Mucosa of descending colon (tissue), 3 donors: ENCODE measurements at regions not wholly inside any gene's neighbourhood (a gene's known extent, or its start where the extent isn't known, plus 50 kb on each side); places are given as distances from the start of the nearest gene placed in this dataset.

Experiments
- ATAC-seq: fragments of 200-7000 bp; cut with Tn5 transposase; one replicate; pipeline ENCODE4 v1.9.1; 2020; ENCODE audit warnings: mild to moderate bottlenecking, moderate library complexity
- DNase-seq, 3 donors: peaks; one replicate each; pipeline ENCODE4 v3.0.0-alpha.2; 2020
- H3K36me3 ChIP-seq: fragments of 200-600 bp; one replicate; pipeline ENCODE4 v1.8.0; 2021; ENCODE audit warnings: low read depth, mild to moderate bottlenecking
- H3K4me1 ChIP-seq: fragments of 200-600 bp; one replicate; pipeline ENCODE4 v1.8.0; 2021; ENCODE audit warnings: low read depth, mild to moderate bottlenecking
- H3K4me3 ChIP-seq: fragments of 200-600 bp; one replicate; pipeline ENCODE4 v1.8.0; 2021; ENCODE audit warnings: mild to moderate bottlenecking
- H3K9me3 ChIP-seq: fragments of 200-600 bp; one replicate; pipeline ENCODE4 v1.8.0; 2021; ENCODE audit warnings: mild to moderate bottlenecking
- intact Hi-C, 2 donors: fragments of 100-400 bp; cut with DNase I in 1 of 2; cut with micrococcal nuclease in 1 of 2; formaldehyde crosslinking; loops; one replicate each; pipeline versions ENCODE4 v1.11.0 to v1.11.1; 2022; cut with DNase I, micrococcal nuclease
- TF ChIP-seq, protein P1 (sequence below): fragments of 200-600 bp; IDR thresholded peaks from one replicate; pipeline ENCODE4 v1.8.0; 2022; ENCODE audit warnings: antibody characterized with exemption, mild to moderate bottlenecking
- donor health status: DM: no; HTN: no; CAD: no; lungs with moderate emphysema.
- donor health status: DM: no; HTN: no; CAD: no.
- donor health status: DM: no; HTN: yes; CAD: no.

DNA sequence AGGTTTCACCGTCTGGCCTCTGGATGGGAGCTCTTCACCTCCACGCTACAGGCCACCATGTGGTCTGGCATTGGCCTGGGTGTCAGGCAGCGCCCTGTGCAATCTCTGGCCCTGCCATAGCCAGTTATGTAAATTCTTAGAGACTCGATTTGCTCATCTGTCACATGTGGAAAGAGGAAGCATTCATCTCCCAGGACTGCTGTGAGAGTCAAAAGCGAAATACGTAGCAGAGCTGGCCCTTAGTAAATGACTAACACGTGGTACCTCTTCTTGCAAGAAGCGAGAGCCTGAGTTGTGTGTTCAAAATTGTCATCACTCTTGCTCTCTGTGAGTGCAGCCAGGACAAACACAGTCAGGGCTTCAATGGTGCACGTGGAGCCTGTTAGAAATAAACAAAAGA, 159.0 kb upstream of the BACE2 start:
- TF ChIP-seq, protein P1, sequence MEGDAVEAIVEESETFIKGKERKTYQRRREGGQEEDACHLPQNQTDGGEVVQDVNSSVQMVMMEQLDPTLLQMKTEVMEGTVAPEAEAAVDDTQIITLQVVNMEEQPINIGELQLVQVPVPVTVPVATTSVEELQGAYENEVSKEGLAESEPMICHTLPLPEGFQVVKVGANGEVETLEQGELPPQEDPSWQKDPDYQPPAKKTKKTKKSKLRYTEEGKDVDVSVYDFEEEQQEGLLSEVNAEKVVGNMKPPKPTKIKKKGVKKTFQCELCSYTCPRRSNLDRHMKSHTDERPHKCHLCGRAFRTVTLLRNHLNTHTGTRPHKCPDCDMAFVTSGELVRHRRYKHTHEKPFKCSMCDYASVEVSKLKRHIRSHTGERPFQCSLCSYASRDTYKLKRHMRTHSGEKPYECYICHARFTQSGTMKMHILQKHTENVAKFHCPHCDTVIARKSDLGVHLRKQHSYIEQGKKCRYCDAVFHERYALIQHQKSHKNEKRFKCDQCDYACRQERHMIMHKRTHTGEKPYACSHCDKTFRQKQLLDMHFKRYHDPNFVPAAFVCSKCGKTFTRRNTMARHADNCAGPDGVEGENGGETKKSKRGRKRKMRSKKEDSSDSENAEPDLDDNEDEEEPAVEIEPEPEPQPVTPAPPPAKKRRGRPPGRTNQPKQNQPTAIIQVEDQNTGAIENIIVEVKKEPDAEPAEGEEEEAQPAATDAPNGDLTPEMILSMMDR, result no peak
- Histone ChIP-seq H3K9me3 (no peaks in the 10 kb centered on the region), H3K4me1 (no peaks in the 10 kb centered on the region), H3K36me3 (no peaks in the 10 kb centered on the region), H3K4me3 (no peak overlapping the region)
- intact Hi-C loops, result no loop called here
- ATAC-seq (no peak), DNase-seq (no peak)

DNA sequence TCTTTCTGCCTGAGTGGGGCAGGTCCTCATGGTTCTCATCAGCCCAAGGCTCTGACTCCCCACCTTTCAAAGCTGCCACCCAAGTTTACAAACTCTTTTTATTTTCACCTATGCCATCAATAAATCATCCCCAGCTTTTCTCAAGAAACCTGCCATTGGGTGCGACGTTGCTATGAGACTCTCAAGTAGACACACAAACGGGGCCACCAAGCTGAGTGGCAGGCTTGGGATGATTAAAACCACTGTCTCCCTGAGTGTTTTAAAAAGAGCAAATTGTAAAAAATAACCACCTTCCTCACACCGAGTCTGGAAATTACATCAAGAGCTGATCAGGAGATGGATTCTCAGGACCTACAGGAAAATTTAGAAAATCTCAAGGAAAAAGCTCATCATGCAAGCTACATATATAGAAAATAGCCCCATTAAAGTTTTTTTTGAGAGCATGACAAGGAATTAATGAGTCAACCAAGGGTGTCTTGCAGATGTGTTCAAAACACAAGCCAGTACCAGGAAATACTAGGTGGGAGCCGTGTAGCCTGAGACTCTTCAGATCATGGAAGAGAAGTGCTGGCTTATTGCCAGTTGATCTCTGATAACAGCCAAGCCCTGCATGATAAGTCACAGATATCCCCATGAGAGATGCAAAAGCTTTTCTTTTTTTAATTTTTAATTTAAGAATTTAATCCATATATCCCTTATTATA, 158.4 kb upstream of the BACE2 start:
- Histone ChIP-seq H3K4me3 (no peak overlapping the region), H3K4me1 (no peaks in the 10 kb centered on the region), H3K9me3 (no peaks in the 10 kb centered on the region), H3K36me3 (no peaks in the 10 kb centered on the region)
- intact Hi-C loops, result no loop called here
- ATAC-seq (no peak), DNase-seq (no peak)
- TF ChIP-seq, protein P1, result no peak

DNA sequence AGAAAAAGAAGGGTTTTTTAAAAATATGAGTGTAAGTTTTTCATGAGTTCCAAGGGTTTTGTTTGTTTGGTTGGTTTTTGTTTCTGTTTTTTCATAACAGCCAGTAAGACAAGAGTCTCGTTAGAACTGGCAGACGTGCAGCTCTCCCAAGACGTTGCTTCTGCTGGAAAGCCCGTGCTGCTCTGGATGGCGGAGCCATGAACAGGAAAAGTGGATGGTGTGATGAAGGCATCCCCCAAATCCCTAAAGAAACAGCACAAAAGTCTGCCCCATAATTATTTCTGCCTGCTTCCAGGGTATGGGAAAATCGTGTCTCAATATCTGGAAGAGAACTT, 157.9 kb upstream of the BACE2 start:
- TF ChIP-seq, protein P1, result no peak
- ATAC-seq (no peak), DNase-seq (no peak)
- intact Hi-C loops, result no loop called here
- Histone ChIP-seq H3K9me3 (no peaks in the 10 kb centered on the region), H3K4me1 (no peaks in the 10 kb centered on the region), H3K36me3 (no peaks in the 10 kb centered on the region), H3K4me3 (no peak overlapping the region)

DNA sequence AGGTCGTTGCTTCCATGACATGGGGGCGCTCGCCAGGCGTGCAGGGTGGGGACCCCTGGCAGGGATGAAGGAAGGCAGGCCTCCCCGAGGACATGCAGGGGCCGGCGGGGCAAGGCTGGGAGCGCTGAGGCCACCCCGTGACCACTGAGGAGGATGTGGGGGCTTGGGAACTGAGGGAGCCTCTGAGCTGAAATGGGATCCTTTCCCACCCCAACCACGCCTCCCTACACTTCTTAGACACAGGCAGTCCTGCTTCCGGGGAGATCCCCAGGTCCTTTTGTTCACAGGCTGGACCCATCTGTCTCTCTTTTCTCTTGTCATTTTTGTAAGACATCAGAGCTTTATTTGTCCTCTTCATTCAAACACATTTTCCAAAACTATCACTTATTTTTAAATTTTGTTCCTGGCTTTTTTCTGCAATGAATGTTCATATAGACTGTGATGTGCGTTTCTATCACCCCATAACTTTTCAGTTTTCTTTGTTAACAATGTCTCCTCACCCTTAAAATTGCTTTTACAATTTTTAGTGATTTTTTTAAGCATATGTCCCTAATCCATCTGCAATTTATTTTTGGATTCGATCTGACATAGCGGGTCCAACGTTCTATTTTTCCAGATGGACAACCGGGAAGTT, 156.7 kb upstream of the BACE2 start:
- ATAC-seq, result no peak

DNA sequence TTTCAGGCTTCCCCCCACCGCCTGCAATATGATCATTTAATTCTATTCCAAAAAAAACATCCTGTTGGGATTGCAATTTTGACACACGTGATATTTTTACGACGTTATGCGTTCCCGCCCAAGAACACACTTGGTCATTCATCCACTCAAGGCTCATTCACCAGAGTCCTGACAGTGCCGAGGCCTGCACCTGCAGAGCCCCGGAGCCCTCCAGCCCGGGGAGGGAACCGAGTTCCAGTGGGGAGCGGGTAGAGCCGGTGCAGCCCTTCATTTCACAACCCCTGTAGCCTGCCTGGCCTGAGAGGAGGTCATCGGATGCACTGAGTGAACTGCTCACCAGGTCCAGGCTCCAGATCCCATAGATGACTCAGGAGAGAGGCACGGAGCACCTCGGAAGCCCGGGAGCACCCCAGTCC, 156.0 kb upstream of the BACE2 start:
- TF ChIP-seq, protein P1, result no peak
- intact Hi-C loops, result no loop called here

More for the DNA sequence above, 156.7 kb upstream of the BACE2 start:
- Histone ChIP-seq H3K4me3 (no peak overlapping the region), H3K9me3 (no peaks in the 10 kb centered on the region), H3K36me3 (no peaks in the 10 kb centered on the region), H3K4me1 (no peaks in the 10 kb centered on the region)
- TF ChIP-seq, protein P1, result no peak
- no peak for DNase-seq
- intact Hi-C loops, result no loop called here

More for the DNA sequence above, 156.0 kb upstream of the BACE2 start:
- no peak for ATAC-seq
- Histone ChIP-seq H3K4me1 (no peaks in the 10 kb centered on the region), H3K9me3 (no peaks in the 10 kb centered on the region), H3K36me3 (no peaks in the 10 kb centered on the region), H3K4me3 (no peak overlapping the region)
- no peak for DNase-seq
